HT1080 (cell line): ENCODE measurements at regions not wholly inside any gene's neighbourhood (a gene's known extent, or its start where the extent isn't known, plus 50 kb on each side); places are given as distances from the start of the nearest gene placed in this dataset.
A peak's percentile ranks its signal among the peaks of the same experiment; 100 is the strongest.
"Not testable (repeated sequence)": the region's sequence is repeated elsewhere in the genome, so short reads cannot be mapped to it uniquely, and the experiment has no call there.

Experiments
- DNase-seq: peaks from one replicate; pipeline ENCODE4 v3.0.0-alpha.2; 2015; ENCODE audit warnings: low read depth

- DNase-seq, result peak; percentile 23
These were observed 131.9 kb upstream of the FNDC3A start for GRCh38 chr13:48843630-48844380.

- DNase-seq, result no peak
These were observed 131.0 kb upstream of the FNDC3A start for GRCh38 chr13:48844676-48845075.

- DNase-seq, result no peak
These were observed 126.2 kb upstream of the FNDC3A start for GRCh38 chr13:48849515-48849914.

- DNase-seq, result no peak
These were observed 124.0 kb upstream of the FNDC3A start for GRCh38 chr13:48851707-48852106.

GRCh38 chr13:48852911-48853727 is 122.6 kb upstream of the FNDC3A start:
- no peak for DNase-seq

- peak; percentile 42 for DNase-seq
These were observed 122.0 kb upstream of the FNDC3A start for GRCh38 chr13:48853728-48854102.

GRCh38 chr13:48857576-48857975 is 118.1 kb upstream of the FNDC3A start:
- DNase-seq, result no peak

GRCh38 chr13:48858122-48858902 is 117.4 kb upstream of the FNDC3A start:
- no peak for DNase-seq

- no peak for DNase-seq
These were observed 116.2 kb upstream of the FNDC3A start for GRCh38 chr13:48859272-48860105.

GRCh38 chr13:48860364-48860763 is 115.3 kb upstream of the FNDC3A start:
- DNase-seq, result no peak

GRCh38 chr13:48862572-48862971 is 113.1 kb upstream of the FNDC3A start:
- no peak for DNase-seq

- no peak for DNase-seq
These were observed 111.6 kb upstream of the FNDC3A start for GRCh38 chr13:48864100-48864499.

- no peak for DNase-seq
These were observed 109.5 kb upstream of the FNDC3A start for GRCh38 chr13:48866249-48866648.

GRCh38 chr13:48873081-48873480 is 102.6 kb upstream of the FNDC3A start:
- DNase-seq, result no peak

GRCh38 chr13:48873587-48873986 is 102.1 kb upstream of the FNDC3A start:
- peak; percentile 37 for DNase-seq

- DNase-seq, result no peak
These were observed 101.5 kb upstream of the FNDC3A start for GRCh38 chr13:48874165-48874564.

GRCh38 chr13:48875047-48875446 is 100.7 kb upstream of the FNDC3A start:
- no peak for DNase-seq

- DNase-seq, result no peak
These were observed 99.4 kb upstream of the FNDC3A start for GRCh38 chr13:48876289-48876688.

GRCh38 chr13:48879432-48879831 is 96.3 kb upstream of the FNDC3A start:
- DNase-seq, result no peak

- no peak for DNase-seq
These were observed 95.9 kb upstream of the FNDC3A start for GRCh38 chr13:48879854-48880253.

- DNase-seq, result not testable (repeated sequence)
These were observed 91.9 kb upstream of the FNDC3A start for GRCh38 chr13:48883786-48884185.
